GM21723 (cell line): ENCODE measurements at regions not wholly inside any gene's neighbourhood (a gene's known extent, or its start where the extent isn't known, plus 50 kb on each side); places are given as distances from the start of the nearest gene placed in this dataset.

ENCODE experiments used
- ATAC-seq: cut with Tn5 transposase; IDR thresholded peaks from one replicate; pipeline ENCODE4 v1.9.1; 2021; ENCODE audit warnings: mild to moderate bottlenecking, moderate library complexity; ENCODE audit not compliant: unreplicated experiment

DNA sequence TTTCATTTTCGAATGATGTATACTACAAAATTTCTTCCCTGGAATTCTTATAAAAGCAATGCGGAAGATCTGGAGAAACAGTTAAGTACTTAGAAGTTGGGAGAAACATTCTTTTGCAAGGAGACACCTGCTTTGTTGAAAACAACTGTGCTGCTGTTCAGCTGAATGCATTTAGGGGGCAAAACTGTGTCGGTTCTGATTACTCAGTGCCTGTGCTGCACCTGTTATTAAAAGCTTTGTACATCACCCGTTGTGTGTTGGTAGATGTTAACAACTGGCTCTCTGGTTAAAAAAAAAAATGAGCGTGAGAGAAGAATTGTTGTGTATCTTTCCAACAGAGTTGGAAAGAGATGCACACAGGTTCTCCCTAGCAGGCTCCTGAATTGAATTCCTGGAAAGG is 184.1 kb upstream of the HHIP start:
- ATAC-seq: no peak

DNA sequence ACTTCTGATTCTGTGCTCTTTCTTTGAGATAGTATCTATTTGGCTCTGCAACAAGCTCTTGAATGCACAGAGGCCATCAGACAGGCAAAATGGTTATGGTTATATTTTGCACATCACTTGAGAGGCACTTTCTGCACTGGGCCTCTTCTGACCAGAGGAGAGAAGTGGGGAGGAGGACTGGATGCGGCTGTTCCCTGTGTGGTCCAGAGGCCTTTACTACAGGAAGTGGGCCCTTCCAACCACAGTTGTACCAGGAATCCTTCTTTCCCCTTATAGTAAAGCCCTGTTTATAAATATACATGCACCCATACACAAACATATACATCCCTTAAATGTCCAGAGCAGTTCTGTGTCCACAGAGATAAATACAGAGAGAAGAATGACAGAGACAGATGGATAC is 182.7 kb upstream of the HHIP start:
- ATAC-seq: no peak

DNA sequence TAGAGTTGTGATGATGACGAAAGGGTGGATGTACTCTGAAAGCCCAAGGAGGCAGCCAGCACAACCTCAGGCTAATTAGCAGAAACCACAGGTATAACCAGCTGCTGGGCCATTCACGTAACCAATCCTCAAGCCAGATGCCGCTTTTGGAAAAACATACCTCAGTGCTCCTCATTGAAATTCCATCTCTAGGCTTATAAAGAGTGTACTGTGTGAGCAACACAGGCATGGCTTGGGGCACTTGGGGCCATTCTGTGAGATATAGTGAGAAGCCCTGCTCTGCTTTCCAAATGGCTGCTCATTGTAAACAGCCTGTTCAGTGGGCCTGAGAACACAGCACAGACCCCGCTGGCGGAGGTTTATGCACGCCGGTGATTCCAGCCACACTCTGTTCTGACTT is 182.1 kb upstream of the HHIP start:
- ATAC-seq: no peak

DNA sequence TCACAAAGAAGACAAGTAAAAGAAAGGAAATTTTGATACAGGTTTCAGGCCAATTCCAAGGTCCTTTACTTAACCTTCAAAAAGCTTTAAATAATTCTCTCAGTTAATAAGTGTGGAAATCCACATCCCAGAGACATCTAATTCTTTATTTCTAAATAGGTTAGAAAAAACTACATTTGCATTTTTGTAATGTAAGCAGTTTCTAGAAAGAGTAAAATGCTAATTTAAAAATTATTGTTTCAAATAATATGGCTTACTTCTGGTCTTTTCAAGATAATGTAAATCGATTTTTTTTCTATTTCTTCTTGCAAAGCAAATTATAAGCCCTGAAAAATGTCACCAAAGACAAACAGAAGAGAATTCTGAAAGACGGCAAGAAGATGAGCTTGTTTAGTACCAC is 180.4 kb upstream of the HHIP start:
- ATAC-seq: no peak

DNA sequence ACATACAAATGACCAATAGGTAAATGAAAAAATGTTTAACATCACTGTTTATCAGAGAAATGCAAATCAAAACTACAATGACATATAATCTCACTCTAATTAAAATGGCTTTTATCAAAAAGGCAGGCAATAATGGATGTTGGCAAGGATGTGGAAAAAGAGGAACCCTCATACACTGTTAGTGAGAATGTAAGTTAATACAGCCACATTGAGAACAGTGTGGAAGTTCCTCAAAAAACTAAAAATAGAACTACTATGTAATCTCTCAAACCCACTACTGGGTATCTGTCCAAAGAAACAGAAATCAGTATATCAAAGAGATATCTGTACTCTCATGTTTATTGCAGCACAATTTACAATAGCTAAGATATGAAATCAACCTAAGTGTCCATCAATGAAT is 165.9 kb upstream of the HHIP start:
- ATAC-seq: no peak

DNA sequence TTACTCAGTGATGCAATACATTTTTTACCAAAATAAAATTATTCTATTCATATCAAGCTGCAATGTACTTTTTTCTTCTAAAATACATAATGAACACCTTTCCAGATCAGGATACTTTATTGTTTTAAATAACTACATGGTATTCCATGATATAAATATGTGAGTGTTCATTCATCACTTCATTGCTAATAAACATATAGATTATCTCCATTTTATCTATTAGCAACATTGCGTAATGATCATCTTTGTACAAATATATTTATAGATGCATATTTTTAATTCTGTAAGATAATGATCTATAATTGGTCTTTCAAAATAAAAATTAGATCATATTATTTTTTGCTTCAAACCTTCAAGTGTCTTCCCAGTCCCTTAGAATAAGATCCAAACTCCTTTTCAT is 156.1 kb upstream of the HHIP start:
- ATAC-seq: no peak

DNA sequence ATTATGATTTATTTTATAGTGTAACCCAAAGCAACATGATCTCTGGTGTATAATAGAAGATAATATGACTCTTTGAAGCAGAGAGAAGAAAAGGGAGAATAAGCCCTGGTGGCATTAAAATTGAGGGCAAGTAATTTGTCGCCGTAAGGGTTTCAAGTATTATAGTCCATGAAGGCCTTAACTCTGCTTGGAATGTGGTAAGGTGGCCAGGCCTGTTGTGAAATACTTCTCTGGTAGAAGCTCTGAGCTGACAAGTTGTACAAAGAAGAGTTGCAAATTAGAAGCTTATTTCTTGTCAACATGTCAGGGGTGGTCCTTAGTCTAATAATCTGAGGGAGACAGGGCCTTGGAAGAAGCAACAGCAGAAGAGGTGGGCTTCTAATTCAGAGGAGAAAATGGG is 151.7 kb upstream of the HHIP start:
- ATAC-seq: no peak

DNA sequence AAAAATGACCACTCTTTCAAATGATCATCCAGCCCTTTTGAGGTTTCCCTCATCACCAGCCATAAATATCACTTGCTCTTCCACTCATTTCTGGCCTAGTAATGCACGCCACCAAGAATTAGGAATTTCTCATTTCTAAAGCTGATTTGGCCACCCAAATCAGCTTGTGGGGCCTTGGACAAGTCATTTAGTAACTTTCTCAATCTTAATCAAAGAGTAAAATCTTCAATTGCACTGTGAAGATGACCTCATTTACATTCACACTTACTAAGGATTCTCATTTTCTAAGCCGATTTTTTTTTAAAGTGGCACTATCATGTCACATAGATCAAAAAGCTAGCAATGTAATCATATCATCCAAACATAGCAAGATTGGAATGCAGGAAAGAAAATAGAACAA is 150.0 kb upstream of the HHIP start:
- no peak for ATAC-seq

DNA sequence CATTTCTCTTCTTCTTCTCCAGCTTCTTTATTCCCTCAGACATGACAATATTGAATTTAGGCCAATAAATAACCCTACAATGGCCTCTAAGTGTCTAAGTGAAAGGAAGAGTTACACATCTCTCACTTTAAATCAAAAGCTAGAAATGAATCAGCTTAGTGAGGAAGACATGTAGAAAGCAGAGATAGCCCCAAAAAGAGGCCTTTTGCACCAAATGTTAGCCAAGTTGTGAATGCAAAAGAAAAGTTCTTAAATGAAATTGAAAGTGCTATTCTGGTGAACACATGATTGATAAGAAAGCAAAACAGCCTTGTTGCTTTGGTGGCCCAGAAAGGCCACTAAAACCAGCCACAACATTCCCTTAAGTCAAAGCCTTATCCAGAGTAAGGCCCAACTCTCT is 146.2 kb upstream of the HHIP start:
- peak; percentile 92 for ATAC-seq

DNA sequence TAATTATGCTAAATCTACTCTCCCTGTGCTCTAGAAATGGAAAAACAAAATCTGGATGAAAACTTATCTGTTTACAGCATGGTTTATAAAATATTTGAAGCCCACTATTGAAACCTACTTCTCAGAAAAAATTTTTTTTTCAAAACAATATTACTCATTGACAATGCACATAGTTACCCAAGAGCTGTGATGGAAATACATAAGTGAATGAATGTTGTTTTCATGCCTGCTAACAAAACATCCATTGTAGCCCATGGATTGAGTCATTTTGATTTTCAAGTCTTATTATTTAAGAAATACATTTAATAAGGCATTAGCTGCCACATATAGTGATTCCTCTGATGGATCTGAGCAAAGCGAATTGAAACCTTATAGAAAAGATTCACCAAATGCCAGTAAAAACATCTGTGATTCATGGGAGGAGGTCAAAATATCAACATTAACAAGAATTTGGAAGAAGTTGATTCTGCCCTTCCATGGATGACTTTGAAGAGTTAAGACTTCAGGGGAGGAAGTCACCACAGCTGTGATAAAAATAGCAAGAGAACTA is 144.7 kb upstream of the HHIP start:
- no peak for ATAC-seq

DNA sequence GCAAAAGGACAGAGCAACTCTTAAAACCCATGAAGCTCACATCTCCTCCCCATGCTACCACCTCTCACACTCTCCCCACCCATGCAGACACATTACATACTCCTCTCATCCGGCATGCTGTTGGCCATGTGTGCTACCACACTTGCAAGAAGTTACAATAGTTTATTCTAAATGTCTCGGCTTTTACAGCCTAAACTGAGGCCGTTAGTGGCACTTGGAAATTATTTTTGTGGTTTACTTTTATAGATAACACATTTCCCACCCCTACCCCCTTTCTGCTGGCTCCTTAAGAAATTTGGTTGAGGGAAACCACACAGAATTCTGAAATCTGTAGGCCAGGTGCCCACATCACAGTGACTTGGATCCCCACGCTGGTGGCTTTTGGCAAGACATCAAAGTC is 141.1 kb upstream of the HHIP start:
- no peak for ATAC-seq

DNA sequence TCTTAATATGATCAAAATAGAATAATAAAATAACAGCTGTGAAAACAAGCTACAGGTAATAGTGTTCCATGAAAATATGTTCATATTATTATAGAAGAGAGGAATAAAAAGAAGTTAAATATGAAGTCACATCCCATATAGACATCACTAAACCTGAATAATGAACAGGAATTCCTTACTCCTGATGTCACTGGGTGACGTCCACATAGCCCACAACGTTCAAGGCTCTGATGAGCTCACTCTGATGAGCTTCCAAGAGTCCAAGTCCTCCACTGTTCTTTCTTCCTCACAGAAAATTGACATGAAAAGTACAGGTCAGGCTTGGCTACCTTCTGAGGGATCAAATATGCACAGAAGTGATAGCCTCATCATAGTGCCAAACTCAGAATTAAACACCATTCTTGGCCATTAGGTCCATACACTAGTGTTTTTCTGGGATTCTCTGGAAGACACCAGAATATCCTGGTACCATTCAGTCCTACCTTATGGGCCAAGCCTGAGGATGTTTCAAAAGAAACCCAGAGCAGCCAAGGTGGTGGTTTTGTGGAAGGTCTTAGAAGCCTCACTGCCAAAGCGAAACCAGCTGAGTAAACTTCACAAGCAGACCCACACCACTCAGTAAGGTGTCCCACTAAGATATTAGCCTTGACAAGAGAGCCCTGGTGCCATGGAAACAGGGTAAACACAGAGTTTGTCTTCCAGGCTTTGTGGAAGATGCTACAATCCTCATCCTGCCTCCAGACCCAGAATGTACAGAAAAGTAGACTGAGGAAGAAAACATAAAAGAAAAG is 138.4 kb upstream of the HHIP start:
- no peak for ATAC-seq

DNA sequence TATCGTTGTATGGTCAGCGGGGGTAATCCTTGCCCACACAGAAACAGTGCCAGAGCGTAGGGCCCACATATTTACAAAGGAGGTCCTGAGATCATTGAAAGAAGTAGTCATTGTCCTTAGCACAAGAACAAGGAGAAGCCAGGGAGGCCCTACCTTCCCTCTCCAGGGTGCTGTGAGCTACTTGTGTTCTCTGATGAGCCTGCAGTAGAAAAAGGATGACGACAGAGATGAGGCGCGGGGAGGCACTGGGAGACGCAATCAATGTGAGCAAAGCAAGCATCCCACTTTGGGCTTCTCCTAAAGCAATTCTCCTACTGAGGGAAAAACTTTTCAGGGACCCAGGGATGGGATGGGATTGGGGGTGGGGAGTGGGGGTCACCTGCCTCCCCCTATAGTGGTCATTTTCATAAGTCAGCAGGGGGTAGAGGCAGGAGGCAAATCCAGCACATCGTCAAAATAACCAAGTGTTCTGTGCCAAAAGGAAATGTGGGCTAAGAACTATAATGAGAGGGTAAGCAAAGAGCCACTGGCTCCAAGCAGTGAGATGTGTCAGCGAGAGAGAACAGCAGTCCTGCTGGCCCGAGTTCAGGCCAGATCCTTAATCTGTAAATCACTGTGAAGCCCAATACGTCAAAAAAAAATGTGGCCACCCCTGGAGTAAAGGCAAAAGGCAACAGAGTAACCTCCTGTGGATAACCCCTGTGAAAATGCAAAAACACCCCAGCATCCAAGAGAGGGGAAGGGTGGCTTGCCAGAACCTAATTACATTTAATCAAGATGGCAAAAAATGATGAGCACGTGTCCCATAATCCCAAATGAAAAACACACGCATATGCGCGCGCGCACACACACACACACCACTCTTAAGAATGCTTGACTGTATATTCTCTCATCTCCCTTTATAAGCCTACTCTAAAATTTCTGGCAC is 136.6 kb upstream of the HHIP start:
- ATAC-seq: no peak

DNA sequence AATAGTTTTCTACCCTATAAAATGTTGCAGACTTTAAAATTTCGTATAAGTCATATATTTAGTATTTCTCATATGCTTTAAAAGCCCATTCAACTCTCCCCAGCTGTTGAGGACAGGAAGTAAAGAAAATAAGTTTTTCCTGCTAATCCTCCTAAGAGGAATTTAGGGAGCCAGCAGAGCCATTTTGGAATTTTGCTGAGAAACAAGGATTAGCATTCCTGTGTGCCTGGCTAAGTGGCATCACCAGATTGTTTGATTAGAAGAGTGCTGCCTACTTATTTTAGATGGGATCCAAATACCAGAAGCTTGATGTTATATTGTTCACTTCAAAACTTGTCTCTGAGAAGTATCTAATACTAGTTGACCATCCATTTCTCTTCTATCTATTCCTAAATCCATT is 131.2 kb upstream of the HHIP start:
- no peak for ATAC-seq

DNA sequence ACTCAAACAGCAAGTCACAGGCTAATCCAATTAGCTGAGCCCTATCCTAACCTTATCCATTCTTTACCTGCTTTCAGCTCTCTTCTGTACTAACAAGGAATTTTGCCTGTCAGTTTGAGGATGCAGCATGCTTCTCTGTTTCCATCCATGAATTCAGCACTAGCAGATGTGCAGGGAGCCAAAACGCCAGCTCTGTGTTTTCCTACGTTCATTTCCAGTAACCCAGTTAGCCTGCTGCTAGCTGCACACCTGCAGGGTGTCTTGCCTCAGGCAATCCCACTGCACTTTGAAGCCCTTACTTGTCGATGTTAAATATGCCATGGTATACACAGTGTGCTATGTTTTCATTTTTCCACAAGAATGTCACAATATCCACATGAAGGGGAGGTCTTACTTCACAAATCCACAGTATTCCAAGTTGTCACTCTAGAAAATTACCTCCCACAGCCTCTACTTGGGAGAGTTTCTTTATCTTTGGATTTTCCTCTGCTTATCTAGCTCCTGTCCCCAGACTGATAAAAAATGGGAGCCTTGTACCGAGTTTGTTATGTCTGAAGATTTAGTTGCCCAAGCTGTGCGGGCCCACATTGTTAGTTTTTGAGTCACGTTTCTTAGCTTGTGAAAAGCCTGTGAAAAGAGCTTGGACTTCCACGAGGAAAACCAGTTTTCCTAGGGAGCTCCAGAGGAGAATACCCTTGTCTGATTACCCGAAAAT is 127.6 kb upstream of the HHIP start:
- no peak for ATAC-seq

DNA sequence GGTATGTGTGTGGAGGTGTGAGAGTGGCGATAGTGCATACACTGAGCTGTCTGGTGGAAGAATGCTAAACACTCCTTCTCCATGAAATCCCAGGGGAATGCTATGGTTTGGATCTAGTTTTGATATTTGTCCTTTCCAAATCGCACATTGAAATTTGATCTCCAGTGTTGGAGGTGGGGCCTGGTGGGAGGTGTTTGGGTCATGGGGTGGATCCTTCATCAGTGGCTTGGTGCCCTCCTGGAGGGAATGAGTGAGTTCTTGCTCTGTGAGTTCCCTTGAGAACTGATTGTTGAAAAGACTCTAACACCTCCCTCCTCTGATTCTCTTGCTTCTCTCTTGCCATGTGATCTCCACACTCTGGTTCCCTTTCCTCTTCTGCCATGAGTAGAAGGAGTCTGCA is 114.1 kb upstream of the HHIP start:
- no peak for ATAC-seq

DNA sequence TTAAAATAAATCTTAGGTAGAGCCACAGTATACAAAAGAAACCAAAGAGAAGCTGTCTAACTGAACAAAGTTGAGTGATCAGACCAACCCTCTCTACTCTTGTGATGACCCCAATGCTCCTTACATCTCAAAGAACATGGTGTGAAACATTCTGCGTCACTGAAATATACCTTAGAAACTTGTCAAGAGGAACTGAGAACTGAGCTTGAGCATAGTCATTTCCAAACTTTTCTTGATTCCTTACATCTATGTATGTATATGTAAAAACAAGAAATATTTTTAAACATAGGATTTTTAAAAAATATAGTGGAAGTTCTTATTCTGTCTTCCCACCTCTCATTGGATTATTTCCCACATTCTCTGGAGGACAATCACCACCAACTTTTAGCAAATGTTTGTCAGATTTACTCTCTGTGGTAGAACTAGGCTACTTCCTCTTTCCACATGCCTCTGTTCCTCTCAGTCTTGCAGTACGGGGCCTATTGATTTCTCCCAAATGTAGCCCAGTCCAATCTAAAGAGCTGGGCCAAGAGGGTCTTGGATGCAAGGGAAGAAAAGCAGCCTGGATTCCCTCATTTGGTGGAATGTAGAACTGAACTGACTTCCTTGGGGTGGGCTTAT is 98.2 kb upstream of the HHIP start:
- ATAC-seq: peak; percentile 100

DNA sequence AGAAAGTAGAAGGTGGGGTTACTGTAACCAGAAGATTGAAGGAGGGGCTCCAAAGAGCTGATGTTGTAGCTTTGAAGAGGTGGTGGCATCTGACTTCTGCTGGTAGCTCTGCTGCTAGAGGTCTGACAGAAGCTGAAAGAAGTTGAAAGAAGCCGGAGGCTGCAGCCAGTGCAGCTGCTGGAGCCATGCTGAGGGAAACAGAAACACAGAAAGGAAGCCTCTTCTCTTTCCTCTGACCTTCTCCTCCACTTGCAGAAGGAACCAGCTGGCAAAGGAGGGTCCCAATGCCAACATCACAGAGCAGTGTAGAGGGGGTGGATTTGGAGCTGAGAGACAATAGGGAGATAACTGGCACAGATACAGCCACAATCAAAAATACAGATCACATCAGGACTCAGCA is 89.3 kb upstream of the HHIP start:
- no peak for ATAC-seq

DNA sequence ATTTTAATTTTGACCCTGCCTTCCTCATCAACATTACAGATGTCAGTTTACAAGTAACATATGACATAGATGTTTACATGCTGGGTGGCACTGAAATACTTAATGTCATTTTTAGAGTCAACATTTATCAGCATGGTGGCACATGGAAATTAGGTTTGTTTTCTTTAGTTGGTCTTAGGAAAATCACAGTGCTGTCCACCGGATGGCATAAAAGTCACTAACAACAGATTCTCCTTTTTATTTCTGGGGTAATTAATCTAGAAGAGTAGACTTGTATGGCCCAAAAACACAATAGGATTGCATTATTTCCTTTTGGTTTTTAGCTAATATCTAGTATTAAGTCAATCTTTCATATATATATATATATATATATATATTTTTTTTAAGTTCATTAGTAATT is 88.6 kb upstream of the HHIP start:
- ATAC-seq: no peak

DNA sequence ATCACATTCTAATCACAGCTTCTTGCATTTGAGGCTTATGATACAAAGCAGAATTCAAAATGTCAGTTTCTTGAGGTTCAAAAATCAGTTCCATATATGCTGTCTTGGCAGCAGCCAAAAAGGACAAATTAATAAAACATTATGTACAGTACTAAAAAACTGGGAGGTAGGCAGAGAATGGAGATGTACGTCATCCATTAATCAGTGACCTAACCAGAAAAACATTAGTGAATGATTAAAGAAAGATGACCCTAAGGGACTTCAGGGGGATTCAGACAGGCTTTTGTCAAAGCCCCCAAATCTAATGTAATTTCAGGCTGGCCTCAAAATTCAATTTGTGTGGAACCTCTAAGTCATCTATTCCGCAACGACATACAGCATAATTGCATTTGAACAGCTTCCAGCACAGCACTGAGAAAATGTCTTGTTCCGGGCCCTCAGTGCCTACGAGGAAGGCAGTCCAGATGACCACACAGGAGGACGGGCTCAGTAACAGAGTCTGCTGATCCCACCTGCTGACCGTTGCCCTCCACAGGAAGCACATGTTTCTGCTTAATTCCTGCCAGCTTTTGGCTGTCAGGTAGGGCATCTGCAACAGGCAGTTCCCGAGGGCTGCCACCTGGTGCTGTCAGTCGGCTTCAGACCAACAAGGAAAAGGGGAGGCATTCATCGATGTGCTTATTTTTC is 83.8 kb upstream of the HHIP start:
- no peak for ATAC-seq
